ENCODE measurements at regions not wholly inside any gene's neighbourhood (a gene's known extent, or its start where the extent isn't known, plus 50 kb on each side); places are given as distances from the start of the nearest gene placed in this dataset.

DNA sequence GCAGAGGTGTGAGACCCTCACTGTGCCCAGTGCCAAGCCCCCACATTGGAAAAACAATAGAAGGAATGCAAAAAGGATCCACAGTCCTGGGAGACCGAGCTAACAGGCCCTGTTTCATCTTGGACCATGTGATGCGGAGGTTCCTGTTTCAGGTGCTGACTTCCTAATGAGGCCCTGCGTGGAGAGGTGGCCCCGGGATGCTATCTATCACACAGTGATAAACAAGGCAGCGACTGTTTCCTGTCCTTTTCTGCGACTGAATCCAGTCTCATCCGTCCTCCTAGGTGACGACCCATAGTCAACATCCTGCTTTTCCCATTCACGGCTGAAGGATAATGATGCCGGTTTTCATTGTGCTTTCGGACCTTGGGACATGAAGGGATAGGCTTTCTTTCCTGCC, 56.4 kb upstream of the BOD1 start:
- TF ChIP-seq, protein P1, sequence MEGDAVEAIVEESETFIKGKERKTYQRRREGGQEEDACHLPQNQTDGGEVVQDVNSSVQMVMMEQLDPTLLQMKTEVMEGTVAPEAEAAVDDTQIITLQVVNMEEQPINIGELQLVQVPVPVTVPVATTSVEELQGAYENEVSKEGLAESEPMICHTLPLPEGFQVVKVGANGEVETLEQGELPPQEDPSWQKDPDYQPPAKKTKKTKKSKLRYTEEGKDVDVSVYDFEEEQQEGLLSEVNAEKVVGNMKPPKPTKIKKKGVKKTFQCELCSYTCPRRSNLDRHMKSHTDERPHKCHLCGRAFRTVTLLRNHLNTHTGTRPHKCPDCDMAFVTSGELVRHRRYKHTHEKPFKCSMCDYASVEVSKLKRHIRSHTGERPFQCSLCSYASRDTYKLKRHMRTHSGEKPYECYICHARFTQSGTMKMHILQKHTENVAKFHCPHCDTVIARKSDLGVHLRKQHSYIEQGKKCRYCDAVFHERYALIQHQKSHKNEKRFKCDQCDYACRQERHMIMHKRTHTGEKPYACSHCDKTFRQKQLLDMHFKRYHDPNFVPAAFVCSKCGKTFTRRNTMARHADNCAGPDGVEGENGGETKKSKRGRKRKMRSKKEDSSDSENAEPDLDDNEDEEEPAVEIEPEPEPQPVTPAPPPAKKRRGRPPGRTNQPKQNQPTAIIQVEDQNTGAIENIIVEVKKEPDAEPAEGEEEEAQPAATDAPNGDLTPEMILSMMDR (IDR thresholded peaks at IDR 0.05), result no peak
- TF ChIP-seq POLR2A (IDR thresholded peaks at IDR 0.05) (no peak), EP300 (IDR thresholded peaks at IDR 0.05) (no peak), POLR2AphosphoS5 (IDR thresholded peaks at IDR 0.05) (no peak)
